ENCODE measurements at regions not wholly inside any gene's neighbourhood (a gene's known extent, or its start where the extent isn't known, plus 50 kb on each side); places are given as distances from the start of the nearest gene placed in this dataset.

- no peak overlapping the region for H2AFZ ChIP-seq (replicated peaks)
- H3K4me2 ChIP-seq, result no peak overlapping the region
- Mint-ChIP-seq H3K36me3 (peaks cover 13% of the 10 kb centered on the region), H3K27me3 (ENCODE audit: insufficient read depth, low read depth) (peaks cover 14% of the 10 kb centered on the region), H3K4me3 (no peak overlapping the region), H3K4me1 (peaks cover 33% of the 10 kb centered on the region), H3K9me3 (peaks cover 34% of the 10 kb centered on the region), H3K27ac (peak overlapping the region; percentile 52)
- no peaks in the 10 kb centered on the region for H4K20me1 ChIP-seq (ENCODE audit: low read depth)
- H3K9me3 ChIP-seq (ENCODE audit: low read depth), result no peaks in the 10 kb centered on the region
- H3K27ac ChIP-seq, result no peak overlapping the region
- TF ChIP-seq EZH2 (IDR thresholded peaks at IDR 0.05) (no peak), EZH2phosphoT487 (IDR thresholded peaks at IDR 0.05) (no peak)
- TF ChIP-seq, protein P1, sequence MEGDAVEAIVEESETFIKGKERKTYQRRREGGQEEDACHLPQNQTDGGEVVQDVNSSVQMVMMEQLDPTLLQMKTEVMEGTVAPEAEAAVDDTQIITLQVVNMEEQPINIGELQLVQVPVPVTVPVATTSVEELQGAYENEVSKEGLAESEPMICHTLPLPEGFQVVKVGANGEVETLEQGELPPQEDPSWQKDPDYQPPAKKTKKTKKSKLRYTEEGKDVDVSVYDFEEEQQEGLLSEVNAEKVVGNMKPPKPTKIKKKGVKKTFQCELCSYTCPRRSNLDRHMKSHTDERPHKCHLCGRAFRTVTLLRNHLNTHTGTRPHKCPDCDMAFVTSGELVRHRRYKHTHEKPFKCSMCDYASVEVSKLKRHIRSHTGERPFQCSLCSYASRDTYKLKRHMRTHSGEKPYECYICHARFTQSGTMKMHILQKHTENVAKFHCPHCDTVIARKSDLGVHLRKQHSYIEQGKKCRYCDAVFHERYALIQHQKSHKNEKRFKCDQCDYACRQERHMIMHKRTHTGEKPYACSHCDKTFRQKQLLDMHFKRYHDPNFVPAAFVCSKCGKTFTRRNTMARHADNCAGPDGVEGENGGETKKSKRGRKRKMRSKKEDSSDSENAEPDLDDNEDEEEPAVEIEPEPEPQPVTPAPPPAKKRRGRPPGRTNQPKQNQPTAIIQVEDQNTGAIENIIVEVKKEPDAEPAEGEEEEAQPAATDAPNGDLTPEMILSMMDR (IDR thresholded peaks at IDR 0.05), result no peak
- no peak overlapping the region for H3K4me3 ChIP-seq
- no peak for DNase-seq (ENCODE audit: low spot score)
- no peaks in the 10 kb centered on the region for H3K79me2 ChIP-seq (ENCODE audit: low read depth)
- no peak overlapping the region for H3K9ac ChIP-seq
- H3K4me1 ChIP-seq, result peaks cover 12% of the 10 kb centered on the region
- peaks cover 4% of the 10 kb centered on the region for H3F3A ChIP-seq (ENCODE audit: low read depth)
- H3K27me3 ChIP-seq, result no peaks in the 10 kb centered on the region
- no peaks in the 10 kb centered on the region for H3K36me3 ChIP-seq
Observed at GRCh38 chr10:3455385-3456334, 283.1 kb upstream of the PITRM1 start.

- no peak overlapping the region for H2AFZ ChIP-seq (replicated peaks)
- no peak overlapping the region for H3K4me3 ChIP-seq
- H3K79me2 ChIP-seq (ENCODE audit: low read depth), result no peaks in the 10 kb centered on the region
- peaks cover 18% of the 10 kb centered on the region for H3K9me3 Mint-ChIP-seq
- H4K20me1 ChIP-seq (ENCODE audit: low read depth), result no peaks in the 10 kb centered on the region
- no peaks in the 10 kb centered on the region for H3K27me3 ChIP-seq
- no peak overlapping the region for H3K4me3 Mint-ChIP-seq
- peaks cover 12% of the 10 kb centered on the region for H3K4me1 ChIP-seq
- no peak overlapping the region for H3K27ac ChIP-seq
- no peaks in the 10 kb centered on the region for H3K27me3 Mint-ChIP-seq (ENCODE audit: insufficient read depth, low read depth)
- H3F3A ChIP-seq (ENCODE audit: low read depth), result peaks cover 4% of the 10 kb centered on the region
- no peaks in the 10 kb centered on the region for H3K36me3 ChIP-seq
- no peak for DNase-seq (ENCODE audit: low spot score)
- H3K36me3 Mint-ChIP-seq, result peaks cover 3% of the 10 kb centered on the region
- no peak overlapping the region for H3K4me2 ChIP-seq
- TF ChIP-seq, protein P1 (IDR thresholded peaks at IDR 0.05), result no peak
- TF ChIP-seq EZH2 (IDR thresholded peaks at IDR 0.05) (no peak), EZH2phosphoT487 (IDR thresholded peaks at IDR 0.05) (no peak)
- no peaks in the 10 kb centered on the region for H3K9me3 ChIP-seq (ENCODE audit: low read depth)
- H3K9ac ChIP-seq, result no peak overlapping the region
- peaks cover 33% of the 10 kb centered on the region for H3K4me1 Mint-ChIP-seq
- H3K27ac Mint-ChIP-seq, result peak overlapping the region; percentile 54
Observed at GRCh38 chr10:3452683-3453361, 280.2 kb upstream of the PITRM1 start.

DNA sequence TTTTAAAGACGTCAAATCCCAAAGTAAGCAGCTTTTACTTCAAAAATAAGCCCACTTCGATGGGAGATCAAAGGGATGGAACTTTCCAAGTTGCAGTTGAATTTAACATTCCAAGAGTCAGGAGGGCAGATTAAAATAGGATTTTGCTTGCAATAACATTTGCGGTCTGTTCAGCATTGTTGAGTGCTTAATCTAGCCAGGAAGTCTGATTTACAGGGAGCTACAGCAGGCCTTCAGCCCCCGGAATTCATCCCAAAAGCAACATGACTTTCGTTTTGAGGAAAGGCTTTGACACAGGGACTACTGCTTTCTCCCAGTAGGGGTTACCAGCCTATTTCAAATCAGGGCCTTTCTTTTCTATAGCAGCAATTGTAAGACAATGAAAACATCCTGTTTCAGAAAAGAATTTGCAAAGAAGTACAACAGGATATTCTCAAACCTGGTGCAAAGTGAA lies 279.6 kb upstream of the PITRM1 start:
- Histone ChIP-seq H3K9ac (no peak overlapping the region), H3K9me3 (ENCODE audit: low read depth) (no peaks in the 10 kb centered on the region), H3K4me3 (no peak overlapping the region), H3K27me3 (no peaks in the 10 kb centered on the region), H3K4me2 (no peak overlapping the region), H3K36me3 (no peaks in the 10 kb centered on the region), H3K79me2 (ENCODE audit: low read depth) (no peaks in the 10 kb centered on the region), H3F3A (ENCODE audit: low read depth) (peaks cover 4% of the 10 kb centered on the region), H3K27ac (no peak overlapping the region), H3K4me1 (peaks cover 12% of the 10 kb centered on the region), H2AFZ (replicated peaks) (no peak overlapping the region), H4K20me1 (ENCODE audit: low read depth) (no peaks in the 10 kb centered on the region)
- Mint-ChIP-seq H3K27me3 (ENCODE audit: insufficient read depth, low read depth) (no peaks in the 10 kb centered on the region), H3K36me3 (no peaks in the 10 kb centered on the region), H3K4me3 (no peak overlapping the region), H3K9me3 (peaks cover 13% of the 10 kb centered on the region), H3K4me1 (peaks cover 33% of the 10 kb centered on the region), H3K27ac (peak overlapping the region; percentile 30)
- TF ChIP-seq, protein P1 (IDR thresholded peaks at IDR 0.05), result no peak
- no peak for TF ChIP-seq EZH2phosphoT487 (IDR thresholded peaks at IDR 0.05)
- no peak for TF ChIP-seq EZH2 (IDR thresholded peaks at IDR 0.05)
- peak; percentile 34 for DNase-seq (ENCODE audit: low spot score)

All from neural progenitor cell (in vitro differentiated cells).